GM12878 (cell line): ENCODE measurements at regions not wholly inside any gene's neighbourhood (a gene's known extent, or its start where the extent isn't known, plus 50 kb on each side); places are given as distances from the start of the nearest gene placed in this dataset.

Experiments used
- ATAC-seq: fragments of 200-7000 bp; cut with Tn5 transposase; 3 replicates; pipeline ENCODE4 v1.9.1; 2020; ENCODE audit warnings: mild to moderate bottlenecking, moderate library complexity
- BruUV-seq: library from RNA; stranded (reverse); fragments of 400-500 nt; replicated peaks from 2 replicates; lab custom pipeline; 2021; lab: Mats Ljungman, UMichigan
- CTCF ChIA-PET: fragments of 300-600 bp; sonication (Branson Sonifier 250); formaldehyde crosslinking; extraction: SDS; loops from one replicate; lab custom pipeline; 2021; ENCODE audit warnings: inconsistent platforms; lab: Yijun Ruan, JAX
- POLR2A ChIA-PET: fragments of 350-600 bp; formaldehyde crosslinking; extraction: SDS; loops from one replicate; lab custom pipeline; 2021; ENCODE audit warnings: inconsistent platforms; lab: Charles Lee
- RAD21 ChIA-PET: fragments of 300-600 bp; sonication (Branson Sonifier 250); formaldehyde crosslinking; loops from one replicate; lab custom pipeline; 2023; ENCODE audit warnings: antibody characterized with exemption; ENCODE audit not compliant: unreplicated experiment; lab: Charles Lee
- SMC1A ChIA-PET: fragments of 300-600 bp; sonication (Branson Sonifier 250); formaldehyde crosslinking; loops from one replicate; lab custom pipeline; 2023; ENCODE audit not compliant: unreplicated experiment, uncharacterized antibody; lab: Charles Lee
- DNase-seq: peaks from one replicate; pipeline ENCODE4 v3.0.0-alpha.2; 2011; ENCODE audit warnings: low read depth, low spot score
- FAIRE-seq: peaks from 3 replicates; lab custom pipeline; 2011; peaks lifted over from hg19 to GRCh38; lab: Jason Lieb, UNC
- H2AFZ ChIP-seq: 2 replicates; pipeline ENCODE4 v1.6.0; 2011; ENCODE audit warnings: low read depth, low read length, control low read depth; ENCODE audit not compliant: control insufficient read depth
- H3K27ac ChIP-seq: 2 replicates; pipeline ENCODE4 v1.5.1; 2011; ENCODE audit warnings: control low read depth; ENCODE audit not compliant: control insufficient read depth, insufficient read depth
- H3K27me3 ChIP-seq, 2 experiments: replicated peaks in 1 of 2; 2 replicates each; pipeline versions ENCODE4 v1.6.0 to v1.6.1; 2011; ENCODE audit warnings: low read length in 1 of 2; ENCODE audit not compliant: control insufficient read depth in 2 of 2, insufficient read depth in 2 of 2
- H3K36me3 ChIP-seq, 2 experiments: 2 replicates each; pipeline ENCODE4 v1.5.1; 2011; ENCODE audit warnings: low read length in 1 of 2; ENCODE audit not compliant: control insufficient read depth in 2 of 2, insufficient read depth in 2 of 2
- H3K4me1 ChIP-seq: 2 replicates; pipeline ENCODE4 v1.6.1; 2011; ENCODE audit warnings: mild to moderate bottlenecking, low read length, moderate library complexity, mixed read lengths; ENCODE audit not compliant: control insufficient read depth, insufficient read depth
- H3K4me2 ChIP-seq: 2 replicates; pipeline ENCODE4 v1.6.0; 2011; ENCODE audit warnings: control low read depth; ENCODE audit not compliant: control insufficient read depth, insufficient read depth
- H3K4me3 ChIP-seq: fragments of 200-600 bp; sonication (generic); 2 replicates; pipeline ENCODE4 v1.5.1; 2016
- H3K79me2 ChIP-seq: 2 replicates; pipeline ENCODE4 v1.6.0; 2011; ENCODE audit warnings: low read length; ENCODE audit not compliant: control insufficient read depth, insufficient read depth
- H3K9ac ChIP-seq: 2 replicates; pipeline ENCODE4 v1.8.0; 2011; ENCODE audit warnings: low read length, control low read depth, mixed read lengths; ENCODE audit not compliant: control insufficient read depth, insufficient read depth
- H3K9me3 ChIP-seq: replicated peaks from 3 replicates; pipeline ENCODE4 v1.5.1; 2011; ENCODE audit warnings: mild to moderate bottlenecking, low read length; ENCODE audit not compliant: control insufficient read depth, insufficient read depth
- H4K20me1 ChIP-seq: 2 replicates; pipeline ENCODE4 v1.6.0; 2011; ENCODE audit not compliant: control insufficient read depth, insufficient read depth
- CREB1 ChIP-seq: IDR thresholded peaks from 2 replicates; pipeline ENCODE4 v1.6.1; 2012; ENCODE audit warnings: low read depth, mild to moderate bottlenecking, inconsistent platforms
- IRF4 ChIP-seq: IDR thresholded peaks from 2 replicates; pipeline ENCODE4 v1.6.1; 2011; ENCODE audit warnings: low read depth, low read length
- IRF5 ChIP-seq: fragments of 450-650 bp; IDR thresholded peaks from 2 replicates; pipeline ENCODE4 v1.6.1; 2017; ENCODE audit warnings: borderline replicate concordance
- KDM1A ChIP-seq: fragments of 200-600 bp; sonication (generic); IDR thresholded peaks from 2 replicates; pipeline ENCODE4 v1.6.1; 2016; ENCODE audit warnings: borderline replicate concordance
- NR2C1 ChIP-seq: fragments of 450-650 bp; IDR thresholded peaks from 2 replicates; pipeline ENCODE4 v1.6.1; 2017; ENCODE audit warnings: antibody characterized with exemption, mild to moderate bottlenecking, moderate library complexity
- SPI1 ChIP-seq: IDR thresholded peaks from 2 replicates; pipeline ENCODE4 v1.6.1; 2011; ENCODE audit warnings: low read depth, mild to moderate bottlenecking, low read length, moderate library complexity, borderline replicate concordance; ENCODE audit not compliant: insufficient read depth
- SRF ChIP-seq, 2 experiments: IDR thresholded peaks; 2 replicates each; pipeline ENCODE4 v1.6.1; 2011; ENCODE audit warnings: low read depth in 2 of 2, low read length in 2 of 2, mild to moderate bottlenecking in 1 of 2, moderate library complexity in 1 of 2
- TARDBP ChIP-seq: IDR thresholded peaks from 2 replicates; pipeline ENCODE4 v1.6.1; 2016; ENCODE audit warnings: borderline replicate concordance
- YY1 ChIP-seq: IDR thresholded peaks from 2 replicates; pipeline ENCODE4 v1.6.1; 2011; ENCODE audit warnings: low read depth, mild to moderate bottlenecking, low read length
- ZBTB33 ChIP-seq: fragments of 450-650 bp; IDR thresholded peaks from 2 replicates; pipeline ENCODE4 v1.6.1; 2017; ENCODE audit warnings: mild to moderate bottlenecking
- ZNF274 ChIP-seq: IDR thresholded peaks from one replicate; pipeline ENCODE4 v1.8.0; 2011; ENCODE audit not compliant: insufficient read length, insufficient read depth
- WGBS: methylation state at CpG from one replicate; pipeline ENCODE4 v1.1.6; 2016; ENCODE audit warnings: low lambda C conversion rate; ENCODE audit not compliant: insufficient replicate concordance, insufficient coverage; ENCODE audit errors: missing lambda C conversion rate; 5-methylcytosine and 5-hydroxymethylcytosine counted together
- in situ Hi-C: fragments of 300-500 bp; cut with MboI; formaldehyde crosslinking; loops from 9 replicates; pipeline ENCODE4 v1.14.3; 2018; ENCODE audit warnings: mixed read lengths
- intact Hi-C: fragments of 100-400 bp; cut with micrococcal nuclease; formaldehyde crosslinking; loops from one replicate; pipeline ENCODE4 v1.14.2; 2022; ENCODE audit not compliant: unreplicated experiment

- H3K4me1 ChIP-seq, result no peaks in the 10 kb centered on the region
- in situ Hi-C loops (no loop called here), intact Hi-C loops (no loop called here)
- no peak overlapping the region for H3K27ac ChIP-seq
- ChIA-PET RAD21 (no interaction called here), SMC1A (no interaction called here), CTCF (interaction anchor here (1.3 kb wide), 1 partner anchor 10 kb away, joined by 3 read pairs; no protein-coding TSS in a partner anchor), POLR2A (no interaction called here)
- no peaks in the 10 kb centered on the region for H3K79me2 ChIP-seq
- FAIRE-seq (no peak), DNase-seq (no peak), ATAC-seq (no peak)
- no peak overlapping the region for H3K4me2 ChIP-seq
- H2AFZ ChIP-seq, result no peak overlapping the region
- TF ChIP-seq YY1 (no peak), SRF (IDR thresholded peaks at IDR 0.05; ENCODE audit: low read depth in 2 of 2, low read length in 2 of 2) (no peak), KDM1A (no peak), ZBTB33 (no peak), ZNF274 (no peak), NR2C1 (no peak), IRF4 (no peak), IRF5 (no peak), CREB1 (no peak), SPI1 (no peak), TARDBP (no peak)
- WGBS, result 15% methylated on average over 6 of the region's 6 CpGs
- no peaks in the 10 kb centered on the region for H3K36me3 ChIP-seq
- no peaks in the 10 kb centered on the region for H3K27me3 ChIP-seq
- BruUV-seq, result no TSS peak
- H3K4me3 ChIP-seq, result no peak overlapping the region
- H3K9ac ChIP-seq, result no peak overlapping the region
- H3K9me3 ChIP-seq, result no peaks in the 10 kb centered on the region
- no peaks in the 10 kb centered on the region for H4K20me1 ChIP-seq
Measured at GRCh38 chr20:24378661-24379483, 90.6 kb upstream of the SYNDIG1 start.
